HG02623 (cell line): ENCODE measurements at regions not wholly inside any gene's neighbourhood (a gene's known extent, or its start where the extent isn't known, plus 50 kb on each side); places are given as distances from the start of the nearest gene placed in this dataset.

Experiments used
- ATAC-seq: cut with Tn5 transposase; IDR thresholded peaks from one replicate; pipeline ENCODE4 v1.9.1; 2021; ENCODE audit warnings: moderate library complexity; ENCODE audit not compliant: unreplicated experiment

DNA sequence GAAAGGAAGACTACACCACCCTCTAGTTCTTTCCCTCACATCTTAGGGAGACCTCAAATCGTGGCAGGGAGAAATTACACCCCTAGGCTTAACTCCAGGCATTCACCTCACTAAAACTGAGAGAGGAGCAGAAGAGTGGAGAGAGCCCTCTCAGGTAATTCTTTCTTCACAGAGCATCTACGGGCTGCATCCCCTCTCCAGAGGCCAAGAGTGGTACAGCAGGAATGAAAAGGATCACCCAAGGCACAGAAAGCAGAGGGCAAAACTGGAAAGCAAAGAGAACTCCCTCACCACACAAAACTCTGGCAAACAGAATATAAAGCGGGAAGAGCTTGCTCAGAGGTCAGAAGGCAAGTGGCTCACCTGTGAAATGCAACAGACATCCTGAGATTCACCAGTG is 661.2 kb downstream of the TBC1D4 start:
- no peak for ATAC-seq

DNA sequence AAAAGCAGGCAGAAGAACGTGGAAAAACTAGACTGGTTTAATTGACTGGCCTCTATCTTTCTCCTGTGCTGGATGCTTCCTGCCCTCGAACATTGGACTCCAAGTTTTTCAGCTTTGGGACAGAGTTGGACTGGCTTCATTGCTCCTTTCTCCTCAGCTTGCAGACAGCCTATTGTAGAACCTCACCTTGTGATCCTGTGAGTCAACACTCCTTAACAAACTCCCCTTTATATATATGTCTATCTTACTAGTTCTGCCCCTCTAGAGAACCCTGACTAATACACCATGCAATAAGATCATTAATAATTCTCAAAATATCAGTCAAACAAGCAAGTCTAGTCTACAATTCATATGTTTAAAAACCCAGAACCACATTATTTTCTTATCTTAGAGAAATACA is 662.4 kb downstream of the TBC1D4 start:
- no peak for ATAC-seq

DNA sequence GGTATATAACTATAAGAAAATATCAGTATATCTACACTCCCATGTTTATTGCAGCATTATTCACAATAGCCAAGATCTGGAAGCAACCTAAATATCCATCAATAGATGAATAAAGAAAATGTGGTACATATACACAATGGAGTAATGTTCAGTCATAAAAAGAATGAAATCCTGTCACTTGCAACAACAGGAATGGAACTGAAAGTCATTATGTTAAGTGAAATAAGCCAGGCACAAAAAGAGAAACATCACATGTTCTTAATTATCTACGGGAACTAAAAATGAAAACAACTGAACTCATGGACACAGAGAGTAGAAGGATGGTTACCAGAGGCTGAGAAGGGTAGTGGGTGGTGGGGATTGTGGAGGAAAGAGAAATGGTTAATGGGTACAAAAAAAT is 665.2 kb downstream of the TBC1D4 start:
- no peak for ATAC-seq

DNA sequence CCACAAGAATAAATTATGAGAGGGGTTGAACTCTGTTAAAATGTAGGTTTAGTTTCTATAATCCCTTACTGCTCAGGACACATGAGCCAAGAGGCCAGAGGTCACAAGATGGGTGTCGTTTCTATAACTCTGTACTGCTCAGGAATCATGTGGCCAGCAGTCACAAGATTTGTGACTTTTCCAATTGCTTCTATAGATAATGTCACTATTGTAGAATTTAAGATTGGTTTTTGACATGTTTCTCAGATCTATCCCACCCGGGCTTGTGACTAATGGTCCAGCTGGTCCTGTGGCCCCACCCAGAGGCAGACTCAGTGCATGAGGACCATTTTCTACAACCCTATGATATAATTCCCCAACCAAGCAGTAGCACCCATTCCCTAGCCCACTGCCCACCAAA is 662.0 kb upstream of the KLF12 start:
- ATAC-seq, result no peak

DNA sequence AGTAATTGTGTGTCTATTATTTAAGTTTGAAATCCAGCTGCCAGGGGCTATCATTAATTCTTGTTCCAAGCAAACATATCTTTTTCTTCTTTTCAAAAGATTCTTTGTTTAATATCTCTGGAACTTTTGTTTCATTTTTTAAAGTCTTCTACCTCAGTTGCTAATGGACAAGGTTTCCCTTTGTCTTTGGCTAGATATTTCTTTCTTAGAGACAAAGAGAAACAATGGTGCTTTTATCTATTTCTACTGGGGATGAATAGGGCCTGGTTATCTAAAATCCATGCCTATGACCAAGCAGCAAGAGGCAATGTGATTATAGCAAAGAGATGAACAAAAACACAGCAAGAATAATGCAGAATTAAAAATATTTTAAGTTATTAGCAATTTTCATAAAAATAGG is 661.3 kb upstream of the KLF12 start:
- no peak for ATAC-seq

DNA sequence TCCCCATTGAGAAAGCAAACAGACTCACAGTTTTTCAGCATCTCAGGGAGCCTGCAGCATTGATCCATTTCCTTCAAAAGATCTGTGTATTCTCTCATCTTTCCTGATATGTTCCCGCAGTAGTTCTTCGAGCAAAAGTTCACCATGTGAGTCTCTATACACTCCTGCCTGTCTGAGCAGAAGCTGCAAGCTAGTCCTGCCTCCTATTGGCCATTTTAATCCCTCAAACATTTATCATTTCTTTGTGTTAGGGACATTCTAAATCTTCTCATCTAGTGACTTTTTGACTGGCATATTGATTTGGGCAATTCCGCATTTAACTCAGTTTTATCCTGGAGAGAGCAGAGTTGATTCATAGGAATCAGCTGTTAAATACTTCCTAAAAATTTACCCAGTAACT is 660.4 kb upstream of the KLF12 start:
- no peak for ATAC-seq

DNA sequence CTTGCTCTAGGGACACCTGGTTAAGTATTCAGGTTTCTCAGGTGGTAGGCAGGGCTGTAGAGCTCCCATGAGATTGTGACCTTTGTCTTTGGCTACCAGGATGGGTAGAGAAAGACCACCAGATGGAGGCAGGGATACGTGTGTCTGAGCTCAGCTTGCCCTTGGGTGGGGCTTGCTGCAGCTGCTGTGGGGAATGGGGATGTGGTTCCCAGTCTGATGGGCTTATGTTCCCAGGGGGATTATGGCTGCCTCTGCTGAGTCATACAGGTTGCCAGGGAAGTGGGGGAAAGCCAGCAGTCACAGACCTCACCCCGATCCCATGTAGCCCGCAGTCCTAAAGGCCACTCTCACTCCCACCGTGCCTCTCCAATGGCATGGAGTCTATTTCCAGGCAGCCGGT is 659.9 kb upstream of the KLF12 start:
- no peak for ATAC-seq

DNA sequence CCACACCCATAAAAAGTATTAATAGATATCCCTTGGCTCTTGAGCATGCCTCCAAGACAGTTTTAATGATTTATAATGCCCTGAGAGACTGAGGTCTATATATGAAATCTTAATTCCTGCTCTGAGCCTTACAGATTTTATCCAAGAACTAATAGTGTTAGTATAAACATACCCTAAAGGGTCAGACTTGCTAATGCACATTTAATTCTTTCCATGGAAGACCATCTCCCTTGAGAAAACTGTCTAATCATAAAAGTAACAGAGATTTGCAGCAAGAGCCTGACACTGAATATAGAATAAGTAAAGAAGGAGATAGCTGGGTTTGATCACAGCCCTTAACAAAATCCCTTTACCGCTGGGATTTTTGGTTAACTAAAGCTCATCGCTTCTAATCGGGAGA is 650.8 kb upstream of the KLF12 start:
- ATAC-seq, result no peak

DNA sequence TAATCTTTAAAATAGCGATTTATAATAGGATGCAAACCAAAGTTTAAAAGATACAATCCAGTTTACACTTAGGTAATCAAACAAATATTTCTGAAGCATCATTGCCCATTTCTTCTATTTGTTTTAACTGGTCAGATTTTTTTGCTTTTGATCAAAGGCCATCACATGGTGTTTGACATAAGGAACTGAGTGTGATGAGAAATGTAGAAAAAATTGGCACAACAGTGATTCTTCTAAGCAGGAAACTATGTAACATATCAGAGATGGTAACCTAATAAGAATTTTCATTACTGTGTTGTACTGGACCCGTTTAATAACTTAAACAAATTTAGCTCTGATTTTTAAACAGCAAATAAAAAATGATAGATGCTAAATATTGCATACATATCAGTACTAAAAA is 644.7 kb upstream of the KLF12 start:
- no peak for ATAC-seq

DNA sequence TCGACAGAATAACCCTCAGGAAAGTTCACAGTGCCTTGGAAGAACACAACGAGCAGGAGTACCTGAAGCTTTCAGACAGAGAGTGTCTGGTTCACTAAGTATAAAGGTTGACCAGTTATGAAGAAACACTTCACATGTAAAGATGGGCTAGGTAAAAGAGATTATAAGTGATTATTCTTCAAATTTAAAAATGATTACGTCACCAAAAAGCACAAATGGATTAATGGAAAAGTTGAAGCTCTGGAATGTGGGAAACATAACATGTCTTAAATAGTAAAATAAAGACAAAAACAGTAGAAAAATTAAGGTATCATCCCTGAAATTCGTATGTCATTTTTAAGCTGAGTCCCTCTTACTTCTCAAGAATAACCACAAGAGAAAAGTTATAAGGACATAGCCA is 643.9 kb upstream of the KLF12 start:
- ATAC-seq, result no peak

DNA sequence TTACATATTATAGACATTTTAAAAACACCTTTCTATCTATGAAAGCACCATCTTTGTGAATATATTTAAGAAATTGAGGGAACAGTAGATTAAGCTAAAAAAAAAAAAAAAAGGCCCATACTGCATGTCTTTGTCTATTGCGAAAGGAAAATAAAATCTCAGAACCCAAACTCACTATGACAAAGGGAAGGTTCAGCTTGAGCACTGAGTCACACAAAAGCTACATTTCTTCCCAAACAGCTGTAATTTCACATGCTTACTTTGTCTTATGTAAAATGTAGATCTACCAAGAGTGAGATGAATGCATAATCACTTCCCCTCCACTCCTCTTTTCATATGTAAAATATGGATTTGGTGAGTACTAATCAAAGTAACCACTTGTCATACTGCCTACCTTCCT is 640.1 kb upstream of the KLF12 start:
- ATAC-seq, result no peak

DNA sequence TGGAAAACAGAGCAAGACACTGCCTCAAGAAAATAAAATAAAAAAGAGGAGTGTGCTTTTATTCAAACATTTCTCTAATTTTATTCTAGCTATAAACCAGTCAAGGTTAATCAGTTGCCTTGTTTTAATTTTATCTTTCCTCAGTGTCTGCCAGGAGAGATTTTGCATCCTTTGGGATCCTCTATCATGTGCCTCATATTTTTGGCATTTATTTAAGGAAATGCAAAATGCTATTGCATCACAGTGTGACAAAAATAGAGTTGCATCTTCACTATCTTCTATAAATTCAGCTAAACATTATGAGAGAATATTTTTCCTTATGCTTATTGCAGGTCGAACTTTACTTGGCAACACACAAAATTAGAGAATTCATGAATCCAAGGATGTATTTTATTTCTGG is 639.0 kb upstream of the KLF12 start:
- no peak for ATAC-seq

DNA sequence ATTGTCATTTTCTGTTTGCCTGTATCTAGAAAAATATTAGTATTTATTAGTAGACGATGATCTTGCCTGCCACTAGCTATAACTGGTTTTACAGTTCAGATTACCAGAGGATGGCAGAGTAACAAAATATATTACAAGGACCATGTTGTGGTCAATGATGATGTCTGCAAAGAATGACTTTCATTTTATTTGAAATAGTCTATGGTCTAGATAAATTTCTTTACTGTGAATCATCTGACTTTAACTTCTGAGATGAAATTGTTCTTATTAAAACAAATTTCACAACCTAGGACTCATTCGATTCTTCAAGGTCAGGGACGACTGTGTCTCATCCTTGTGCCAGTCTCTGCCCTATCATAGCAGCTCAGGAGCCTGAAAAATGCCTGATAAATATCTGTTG is 637.8 kb upstream of the KLF12 start:
- no peak for ATAC-seq

DNA sequence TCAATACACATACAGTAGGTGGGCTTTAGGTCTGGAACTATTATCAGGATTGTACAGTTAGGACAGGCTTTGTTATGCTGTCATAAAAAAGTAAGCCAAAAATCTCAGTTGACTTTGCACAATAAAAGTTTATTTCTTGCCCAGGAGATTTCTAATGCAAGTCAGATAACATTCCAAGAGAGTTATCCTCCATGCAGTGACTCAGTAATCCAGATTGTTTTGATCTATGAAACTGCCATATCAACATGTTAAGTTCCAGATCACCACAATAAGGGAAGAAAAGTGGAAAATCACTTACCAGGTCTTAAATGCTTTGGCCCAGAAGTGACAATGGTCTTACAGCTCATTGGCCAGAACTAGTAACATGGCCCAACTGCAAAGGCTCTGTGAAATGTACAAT is 636.2 kb upstream of the KLF12 start:
- no peak for ATAC-seq

DNA sequence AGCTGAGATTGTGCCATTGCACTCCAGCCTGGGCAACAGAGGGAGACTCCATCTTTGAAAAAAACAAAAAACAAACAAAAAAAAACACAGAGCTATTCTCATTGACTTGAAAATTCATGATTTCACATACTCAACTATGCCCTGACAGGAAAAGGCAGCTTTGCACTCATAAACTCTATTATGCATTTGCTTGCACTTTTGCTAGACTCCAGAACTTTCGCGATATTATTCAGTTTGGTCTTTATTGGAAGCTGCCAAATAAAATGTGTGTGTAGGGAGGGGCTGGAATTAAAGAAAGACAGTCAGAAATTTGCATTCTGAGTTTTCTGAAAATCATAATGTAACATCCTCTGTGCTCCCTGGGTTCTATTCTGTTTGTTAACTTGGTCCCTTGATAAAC is 635.1 kb upstream of the KLF12 start:
- no peak for ATAC-seq

DNA sequence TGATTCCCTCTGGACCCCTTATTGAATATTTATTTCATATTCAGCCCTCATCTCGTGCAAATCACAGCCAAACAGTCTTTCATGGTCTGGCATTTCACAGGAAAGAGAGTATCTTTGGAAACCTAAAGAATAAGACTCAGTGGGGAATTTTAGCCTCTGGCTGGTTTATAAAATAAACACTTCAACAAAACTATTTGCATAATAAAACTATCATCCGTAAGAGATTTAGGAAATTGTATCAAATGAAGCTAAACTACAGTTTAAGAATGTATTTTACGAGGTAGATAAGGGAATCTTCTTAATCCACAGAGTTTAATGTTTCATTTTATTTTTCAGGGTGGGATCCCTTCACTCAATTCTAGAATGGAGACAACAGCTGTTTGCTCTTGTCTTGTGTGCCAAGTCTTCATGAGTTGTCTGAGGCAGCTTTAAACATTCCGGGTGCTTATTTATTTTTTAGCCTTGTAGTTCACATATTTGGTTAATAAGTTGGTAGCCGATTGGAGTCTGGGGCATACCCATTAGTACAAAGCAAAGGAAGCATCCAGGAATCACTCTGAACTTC is 634.4 kb upstream of the KLF12 start:
- ATAC-seq, result no peak

DNA sequence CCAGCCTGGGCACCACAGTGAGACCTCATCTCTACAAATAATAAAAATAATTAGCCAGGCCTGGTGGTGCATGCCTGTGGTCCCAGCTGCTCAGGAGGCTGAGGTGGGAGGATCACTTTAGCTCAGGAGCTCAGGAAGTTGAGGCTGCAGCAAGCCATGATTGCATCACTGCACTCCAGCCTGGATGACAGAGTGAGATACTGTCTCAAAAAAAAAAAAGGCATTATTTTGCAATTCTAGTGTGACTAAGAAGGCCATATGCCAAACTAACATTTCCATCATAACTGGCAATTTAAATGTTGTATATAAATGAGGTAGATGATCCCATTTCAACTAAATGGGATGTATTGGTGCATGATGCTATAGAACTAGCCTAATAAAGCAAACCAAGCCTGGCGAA is 632.8 kb upstream of the KLF12 start:
- no peak for ATAC-seq

DNA sequence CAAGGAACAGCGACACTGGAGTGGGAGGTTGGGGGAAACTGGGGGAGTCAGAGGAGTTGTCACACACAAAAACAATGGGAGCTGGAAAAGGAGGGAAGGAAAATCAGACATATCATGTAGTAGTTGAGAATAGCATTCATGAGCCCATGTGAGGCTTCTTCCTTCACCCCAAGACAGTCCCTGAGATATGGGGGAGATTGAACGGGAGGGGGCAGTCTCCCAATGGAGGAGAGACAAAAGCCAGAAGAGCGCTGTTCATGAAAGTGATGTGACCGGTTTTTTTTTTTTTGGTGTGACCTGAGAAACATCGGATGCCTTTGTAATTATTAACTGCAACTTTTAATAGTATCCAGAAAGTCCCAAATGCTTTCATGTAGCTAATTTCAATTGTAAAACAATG is 631.8 kb upstream of the KLF12 start:
- ATAC-seq, result no peak

DNA sequence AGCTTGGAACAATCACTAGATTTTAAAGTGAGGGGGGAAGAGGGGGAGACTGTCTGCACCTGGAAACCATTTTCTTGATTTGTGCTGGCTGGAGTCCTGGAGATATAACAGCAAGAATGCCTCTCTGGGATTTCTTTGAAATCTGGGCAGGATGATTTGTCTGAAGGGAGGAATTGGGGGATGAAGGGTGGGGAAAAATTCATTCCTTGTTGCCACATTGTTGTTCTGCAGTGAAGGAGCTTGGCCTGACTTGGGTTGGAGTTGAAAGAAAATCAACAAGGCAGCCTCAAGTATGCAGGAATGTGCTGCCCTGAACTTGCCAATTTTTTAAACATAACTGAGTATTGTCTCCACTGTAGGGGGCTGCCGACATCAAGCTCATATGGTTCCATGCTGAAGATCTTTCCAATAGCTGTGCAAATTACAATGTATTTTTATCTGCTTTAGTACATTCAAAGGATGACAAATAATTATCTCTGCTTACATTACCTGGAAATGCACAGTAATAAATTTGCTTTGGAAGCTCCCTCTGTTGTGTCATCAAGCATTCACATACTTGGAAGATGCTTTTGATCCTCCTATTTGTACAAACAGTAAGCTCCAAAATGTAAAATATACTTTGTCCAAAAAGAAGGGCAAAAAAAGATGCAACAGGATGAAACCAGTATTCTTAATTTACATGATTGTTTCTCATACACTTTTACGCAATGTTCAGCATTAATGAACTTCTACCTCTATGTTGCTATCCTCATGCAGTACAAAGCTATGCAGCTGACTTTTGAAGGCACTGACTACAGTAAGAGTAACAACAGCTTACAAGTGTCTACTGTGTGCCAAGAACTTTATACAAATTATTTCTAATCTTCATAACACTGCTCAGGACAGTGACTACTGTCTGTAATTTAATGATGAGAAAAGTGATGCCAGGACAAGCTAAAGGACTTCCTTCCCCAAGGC is 627.9 kb upstream of the KLF12 start:
- ATAC-seq, result no peak

DNA sequence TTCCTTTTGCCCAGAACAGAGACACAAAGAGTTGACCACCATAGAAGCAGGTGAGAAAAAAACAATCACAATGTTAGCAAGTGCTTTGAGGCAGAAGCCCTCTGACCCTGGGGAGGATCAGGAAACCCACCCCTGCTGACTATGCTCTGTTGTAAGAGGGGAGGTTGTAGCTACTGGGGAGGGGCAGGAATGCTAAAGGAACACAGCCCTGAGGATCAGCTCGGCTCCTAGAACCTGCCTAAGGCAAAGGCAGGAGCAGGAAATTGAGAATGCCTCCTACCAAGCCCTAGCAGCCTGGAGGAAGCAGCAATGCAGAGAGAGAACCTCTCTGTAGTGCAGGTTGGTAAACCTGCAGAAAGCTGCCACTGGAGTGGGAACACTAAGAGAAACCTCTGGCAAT is 624.0 kb upstream of the KLF12 start:
- no peak for ATAC-seq

DNA sequence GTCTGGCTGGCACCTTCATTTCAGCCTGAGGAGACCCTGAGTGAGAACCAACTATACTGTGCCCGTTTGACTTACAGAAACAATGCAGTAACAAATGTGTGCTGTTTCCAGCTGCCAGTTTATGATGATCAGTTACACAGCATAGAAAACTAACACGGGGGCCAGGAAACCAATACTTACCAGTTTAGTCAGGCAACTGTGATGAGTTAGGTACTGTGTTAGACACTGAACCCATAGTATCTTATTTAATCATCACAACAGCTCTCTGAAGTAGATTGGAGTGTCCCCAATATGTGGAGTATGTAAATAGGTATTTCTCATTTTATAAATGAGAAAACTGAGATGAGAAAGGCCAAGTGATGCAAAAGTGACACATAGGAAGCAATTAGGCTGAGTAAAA is 620.9 kb upstream of the KLF12 start:
- ATAC-seq, result no peak

DNA sequence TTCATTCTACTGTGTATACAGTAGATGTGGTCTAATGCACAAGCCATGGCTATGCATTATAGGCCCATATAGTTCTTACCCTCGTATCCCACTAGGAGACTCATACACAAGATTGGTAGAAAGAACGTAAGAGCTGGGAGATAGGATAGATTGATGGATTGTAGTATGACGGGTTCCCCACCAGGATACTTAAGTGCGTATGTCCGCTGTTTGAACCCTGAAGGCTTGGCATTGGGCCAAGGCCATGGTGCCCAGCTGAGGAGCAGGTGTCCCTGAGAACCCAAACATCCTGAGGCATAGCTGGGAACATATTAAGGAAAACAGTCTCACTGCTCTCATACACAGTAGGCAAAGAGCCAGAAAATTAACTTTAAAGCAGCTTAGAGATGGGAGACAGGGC is 617.5 kb upstream of the KLF12 start:
- no peak for ATAC-seq
